Esophagus squamous epithelium (tissue), 4 donors: ENCODE measurements at regions not wholly inside any gene's neighbourhood (a gene's known extent, or its start where the extent isn't known, plus 50 kb on each side); places are given as distances from the start of the nearest gene placed in this dataset.

Experiments used
- CTCF ChIP-seq, 6 experiments: fragments of 450-650 bp in 4 of 6; fragments of 200-600 bp in 2 of 6; sonication (generic) in 2 of 6; IDR thresholded peaks; one replicate each; pipeline ENCODE4 v1.5.1; 2016 to 2019; ENCODE audit warnings: antibody characterized with exemption in 6 of 6, mild to moderate bottlenecking in 4 of 6, moderate library complexity in 4 of 6
- POLR2A ChIP-seq, 4 donors: fragments of 450-650 bp; IDR thresholded peaks; one replicate each; pipeline ENCODE4 v1.6.1; 2017; ENCODE audit warnings: antibody characterized with exemption in 4 of 4, mild to moderate bottlenecking in 4 of 4, moderate library complexity in 3 of 4

GRCh38 chr3:18223974-18224373 is 201.2 kb downstream of the SATB1 start:
- TF ChIP-seq POLR2A (IDR thresholded peaks at IDR 0.05) = no peak
- no peak for TF ChIP-seq CTCF (IDR thresholded peaks at IDR 0.05)
